Heart left ventricle (tissue), 16 donors: ENCODE measurements at regions not wholly inside any gene's neighbourhood (a gene's known extent, or its start where the extent isn't known, plus 50 kb on each side); places are given as distances from the start of the nearest gene placed in this dataset.

Source experiments
- ATAC-seq, 4 donors: fragments of 200-7000 bp; cut with Tn5 transposase; one replicate each; pipeline ENCODE4 v1.9.1; 2020 to 2022; ENCODE audit warnings: moderate library complexity in 4 of 4, mild to moderate bottlenecking in 3 of 4, moderate number of reproducible peaks in 1 of 4
- DNase-seq, 5 donors: peaks; one replicate each; pipeline ENCODE4 v3.0.0-alpha.2; 2020
- H3K27ac ChIP-seq, 12 donors: fragments of 200-600 bp; sonication (generic) in 4 of 12; one replicate each; pipeline versions ENCODE4 v1.5.0 to v1.8.0; 2016 to 2022; ENCODE audit warnings: mild to moderate bottlenecking in 2 of 12
- H3K27me3 ChIP-seq, 9 donors: fragments of 200-600 bp; sonication (generic) in 2 of 9; one replicate each; pipeline versions ENCODE4 v1.5.1 to v1.8.0; 2016 to 2022; ENCODE audit warnings: mild to moderate bottlenecking in 3 of 9
- H3K36me3 ChIP-seq, 9 donors: fragments of 200-600 bp; sonication (generic) in 2 of 9; one replicate each; pipeline versions ENCODE4 v1.5.0 to v1.8.0; 2018 to 2022; ENCODE audit warnings: mild to moderate bottlenecking in 2 of 9
- H3K4me1 ChIP-seq, 12 donors: fragments of 200-600 bp; sonication (generic) in 4 of 12; one replicate each; pipeline versions ENCODE4 v1.5.0 to v1.8.0; 2016 to 2022; ENCODE audit warnings: mild to moderate bottlenecking in 3 of 12
- H3K4me3 ChIP-seq, 12 donors: fragments of 200-600 bp; sonication (generic) in 4 of 12; one replicate each; pipeline versions ENCODE4 v1.5.0 to v1.8.0; 2017 to 2022; ENCODE audit warnings: mild to moderate bottlenecking in 9 of 12, moderate library complexity in 4 of 12
- H3K9me3 ChIP-seq, 12 donors: fragments of 200-600 bp; sonication (generic) in 4 of 12; one replicate each; pipeline versions ENCODE4 v1.5.0 to v1.8.0; 2016 to 2022; ENCODE audit warnings: mild to moderate bottlenecking in 1 of 12
- CTCF ChIP-seq, 12 donors: fragments of 200-600 bp; sonication (generic) in 4 of 12; IDR thresholded peaks; one replicate each; pipeline versions ENCODE4 v1.5.0 to v1.8.0; 2018 to 2022; ENCODE audit warnings: antibody characterized with exemption in 12 of 12, mild to moderate bottlenecking in 5 of 12
- POLR2A ChIP-seq, 2 donors: fragments of 450-650 bp; IDR thresholded peaks; one replicate each; pipeline ENCODE4 v1.6.1; 2017; ENCODE audit warnings: antibody characterized with exemption in 2 of 2, mild to moderate bottlenecking in 2 of 2, moderate library complexity in 2 of 2
- WGBS, 4 donors: extraction: QIAGEN DNeasy Blood & Tissue Kit in 2 of 4; methylation state at CpG; one replicate each; pipeline versions ENCODE4 v1.1.5 to v1.1.7; 2013 to 2018; 5-methylcytosine and 5-hydroxymethylcytosine counted together
- intact Hi-C, 10 donors: fragments of 100-400 bp; cut with DNase I; formaldehyde crosslinking; loops; one replicate each; pipeline versions ENCODE4 v1.11.1 to v1.14.2; 2022
- donor health status: ischemic (EF 13 %, LVEDD 7.1; RV severe dilation, severe dysfunction).
- donor health status: healthy with polysubstance abuse.
- donor health status: DM: no; HTN: yes; CAD: no.
- donor health status: DM: no; HTN: no; CAD: no.
- donor health status: ischemic (EF 25% LVEDD 6.9; RV normal size, moderate dysfunction).
- donor health status: ischemic (EF 25% LVEDD 5.7; RV mildly dilated, moderate dysfunction).
- donor health status: healthy.
- donor health status: DM: yes; HTN: yes; CAD: no.
- donor health status: ischemic (EF 35%, LVEDD 5.7; RV mildly dilated, moderate dysfunction).
- donor health status: nonischemic (EF 11% LVEDD 7.7; RV severe dilation, severe dysfunction).
- donor health status: DM: yes; HTN: yes; CAD: no.
- donor health status: PGD.
- donor health status: ischemic (EF 29% LVEDD 5.4; RV normal size, mild dysfunction).
- donor health status: nonischemic (EF 23%, LVEDD 6.1; RV moderate dilation, normal function).

GRCh38 chr1:104745875-104746274 lies 996.2 kb downstream of the AMY1C start:
- Histone ChIP-seq H3K4me3 (no peak overlapping the region), H3K36me3 (no peaks in the 10 kb centered on the region), H3K27ac (no peak overlapping the region), H3K27me3 (no peaks in the 10 kb centered on the region), H3K4me1 (no peaks in the 10 kb centered on the region), H3K9me3 (no peaks in the 10 kb centered on the region)
- intact Hi-C loops = no loop called here
- ATAC-seq (no peak), DNase-seq (no peak)
- WGBS, 4 donors = 31 to 53% (median 44%) methylated on average over 2 of the region's 2 CpGs
- TF ChIP-seq POLR2A (IDR thresholded peaks at IDR 0.05) (no peak), CTCF (IDR thresholded peaks at IDR 0.05) (no peak)

DNA sequence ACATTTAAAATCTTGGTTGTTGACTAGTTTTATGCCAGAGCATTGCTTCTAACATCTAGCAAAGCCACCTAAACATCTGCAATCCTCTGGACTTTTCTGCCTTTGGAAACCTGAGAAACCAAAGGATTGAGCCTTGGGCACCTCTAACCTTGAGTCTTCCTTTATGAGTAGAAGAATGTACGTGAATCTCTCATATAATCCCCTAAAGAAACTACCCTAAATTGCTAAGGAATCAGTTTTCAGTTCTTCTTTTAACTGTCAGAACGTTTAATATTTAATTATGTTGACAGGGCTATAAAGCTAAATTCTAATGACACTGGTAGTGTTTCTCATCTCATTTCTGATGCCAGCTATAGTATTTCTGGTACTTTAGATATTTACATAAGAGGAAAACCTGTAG lies 997.3 kb downstream of the AMY1C start:
- no peaks in the 10 kb centered on the region for H3K4me1 ChIP-seq
- ATAC-seq = no peak
- H3K27ac ChIP-seq = no peak overlapping the region
- no peak overlapping the region for H3K4me3 ChIP-seq
- DNase-seq = no peak
- H3K9me3 ChIP-seq = no peaks in the 10 kb centered on the region
- TF ChIP-seq POLR2A (IDR thresholded peaks at IDR 0.05) (no peak), CTCF (IDR thresholded peaks at IDR 0.05) (no peak)
- no peaks in the 10 kb centered on the region for H3K27me3 ChIP-seq
- no peaks in the 10 kb centered on the region for H3K36me3 ChIP-seq
- intact Hi-C loops = no loop called here
- WGBS, 4 donors = 39 to 57% (median 47%) methylated on average over 2 of the region's 2 CpGs

DNA sequence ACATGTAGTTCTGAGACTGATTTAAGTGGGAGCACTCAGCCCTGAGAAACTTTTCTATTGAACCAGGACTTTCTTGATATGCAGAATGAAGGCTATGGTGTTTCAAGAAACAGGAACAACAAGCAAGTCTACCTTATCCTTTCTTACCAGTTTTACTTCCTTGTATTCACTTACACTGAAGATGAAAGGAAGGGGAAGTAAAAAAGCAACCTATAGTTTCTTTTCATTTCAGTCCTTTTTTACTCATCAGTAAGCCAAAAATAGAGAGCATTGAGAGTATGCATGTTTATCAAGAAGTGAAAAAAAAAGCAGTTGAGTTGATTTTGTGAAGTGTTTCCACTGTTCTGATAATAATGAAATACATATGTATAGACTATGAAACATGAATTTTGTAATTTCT lies 1010.3 kb downstream of the AMY1C start:
- Histone ChIP-seq H3K36me3 (no peaks in the 10 kb centered on the region), H3K4me1 (no peaks in the 10 kb centered on the region), H3K27me3 (no peaks in the 10 kb centered on the region), H3K9me3 (no peaks in the 10 kb centered on the region), H3K27ac (no peak overlapping the region), H3K4me3 (no peak overlapping the region)
- intact Hi-C loops = no loop called here
- TF ChIP-seq POLR2A (IDR thresholded peaks at IDR 0.05) = no peak
- TF ChIP-seq CTCF (IDR thresholded peaks at IDR 0.05) = no peak
- DNase-seq = no peak
- no peak for ATAC-seq

- Histone ChIP-seq H3K27me3 (no peaks in the 10 kb centered on the region), H3K4me3 (no peak overlapping the region), H3K9me3 (no peaks in the 10 kb centered on the region), H3K4me1 (no peaks in the 10 kb centered on the region), H3K27ac (no peak overlapping the region), H3K36me3 (no peaks in the 10 kb centered on the region)
- no peak for DNase-seq
- TF ChIP-seq CTCF (IDR thresholded peaks at IDR 0.05) = no peak
- no peak for ATAC-seq
- 64 to 72% (median 66%) methylated on average over 7 of the region's 7 CpGs for WGBS, 4 donors
- intact Hi-C loops = no loop called here
These were observed 1012.4 kb downstream of the AMY1C start for GRCh38 chr1:104761961-104762570.
